AG10803 (cell line): ENCODE measurements at regions not wholly inside any gene's neighbourhood (a gene's known extent, or its start where the extent isn't known, plus 50 kb on each side); places are given as distances from the start of the nearest gene placed in this dataset.

ENCODE experiments used
- DNase-seq: peaks from one replicate; pipeline ENCODE4 v3.0.0; 2010; ENCODE audit warnings: low read depth
- H3K4me3 ChIP-seq: 2 replicates; pipeline ENCODE4 v1.5.1; 2011; ENCODE audit warnings: mild to moderate bottlenecking, low read length, control low read depth
- CTCF ChIP-seq: conservative IDR thresholded peaks from 2 replicates; pipeline ENCODE4 v1.5.1; 2011; ENCODE audit warnings: mild to moderate bottlenecking, low read length, control low read depth, inconsistent platforms

- no peak overlapping the region for H3K4me3 ChIP-seq
- DNase-seq, result no peak
- no peak for TF ChIP-seq CTCF
Measured at GRCh38 chr22:47738472-47739013, 976.1 kb downstream of the TBC1D22A start.

- no peak overlapping the region for H3K4me3 ChIP-seq
- no peak for DNase-seq
- no peak for TF ChIP-seq CTCF
Measured at GRCh38 chr22:47736186-47737034, 974.0 kb downstream of the TBC1D22A start.

GRCh38 chr22:47734511-47734910 is 972.1 kb downstream of the TBC1D22A start:
- no peak for DNase-seq
- no peak for TF ChIP-seq CTCF

GRCh38 chr22:47727641-47728040 is 965.2 kb downstream of the TBC1D22A start:
- no peak for DNase-seq
- H3K4me3 ChIP-seq, result no peak overlapping the region
- TF ChIP-seq CTCF, result no peak

More at GRCh38 chr22:47734511-47734910, 972.1 kb downstream of the TBC1D22A start:
- H3K4me3 ChIP-seq, result no peak overlapping the region

GRCh38 chr22:47724751-47725150 is 962.3 kb downstream of the TBC1D22A start:
- DNase-seq, result no peak
- H3K4me3 ChIP-seq, result no peak overlapping the region
- no peak for TF ChIP-seq CTCF

- DNase-seq, result no peak
- TF ChIP-seq CTCF, result no peak
- H3K4me3 ChIP-seq, result no peak overlapping the region
Measured at GRCh38 chr22:47724030-47724429, 961.6 kb downstream of the TBC1D22A start.

GRCh38 chr22:47718337-47718736 is 955.9 kb downstream of the TBC1D22A start:
- TF ChIP-seq CTCF, result no peak
- no peak overlapping the region for H3K4me3 ChIP-seq
- no peak for DNase-seq
